Suppressor macrophage treated with lipopolysaccharide for 1 hour (primary cell): ENCODE measurements at regions not wholly inside any gene's neighbourhood (a gene's known extent, or its start where the extent isn't known, plus 50 kb on each side); places are given as distances from the start of the nearest gene placed in this dataset.

ENCODE experiments used
- DNase-seq, 3 donors: peaks; one replicate each; pipeline ENCODE4 v3.0.0-alpha.2; 2020 to 2022

DNA sequence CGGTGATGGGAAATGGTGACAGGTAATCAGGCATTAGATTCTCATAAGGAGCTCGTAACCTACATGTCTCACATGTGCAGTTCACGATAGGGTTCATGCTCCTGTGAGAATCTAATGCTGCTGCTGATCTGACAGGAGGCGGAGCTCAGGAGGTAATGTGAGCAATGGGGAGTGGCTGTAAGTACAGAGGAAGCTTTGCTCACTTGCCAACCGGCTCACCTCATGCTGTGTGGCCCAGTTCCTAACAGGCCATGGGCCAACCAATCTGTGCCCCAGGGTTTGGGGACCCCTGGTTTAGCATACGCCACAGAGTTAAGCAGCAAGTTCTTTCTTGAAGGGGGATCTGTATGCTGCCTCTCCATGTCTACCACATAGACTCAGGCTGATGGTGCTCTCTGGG, 133.1 kb downstream of the IQUB start:
- no peak for DNase-seq

DNA sequence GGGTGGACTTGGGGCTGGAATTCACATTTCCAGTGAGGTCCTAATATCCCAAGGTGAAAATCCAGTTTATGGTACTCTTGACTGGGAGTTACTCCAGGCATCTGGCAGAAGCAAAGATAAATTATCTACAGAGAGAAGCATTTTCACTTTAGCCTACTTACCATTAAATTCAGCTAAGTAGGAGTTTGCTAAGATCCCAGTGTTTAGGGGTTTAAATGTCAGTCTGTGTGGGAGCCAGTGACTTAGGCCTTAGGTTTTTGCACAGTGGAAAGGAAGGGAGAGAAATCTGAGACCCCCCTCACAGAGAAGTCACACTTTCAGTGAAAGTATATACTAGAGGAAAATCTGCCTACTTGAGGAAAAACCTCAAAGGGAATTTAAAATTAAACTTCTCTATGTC, 134.2 kb downstream of the IQUB start:
- no peak for DNase-seq

DNA sequence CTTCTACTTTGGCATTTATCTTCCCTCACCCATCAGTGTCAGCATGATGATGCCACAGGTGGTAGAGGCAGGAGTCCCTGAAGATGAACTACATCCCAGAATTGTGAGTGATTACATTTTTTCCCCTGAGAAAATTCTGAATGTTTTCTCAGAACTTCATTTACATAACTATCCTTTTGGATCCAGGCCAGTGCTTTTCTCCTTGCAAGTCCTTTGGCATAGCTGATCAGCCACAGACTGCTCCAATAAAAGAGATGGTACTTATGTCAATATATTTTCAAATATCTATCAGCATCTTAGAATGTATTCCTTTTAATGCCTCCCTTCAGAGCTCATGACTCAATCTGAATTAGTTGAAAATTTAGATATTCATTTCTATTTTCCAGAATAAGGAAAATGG, 135.5 kb downstream of the IQUB start:
- no peak for DNase-seq

DNA sequence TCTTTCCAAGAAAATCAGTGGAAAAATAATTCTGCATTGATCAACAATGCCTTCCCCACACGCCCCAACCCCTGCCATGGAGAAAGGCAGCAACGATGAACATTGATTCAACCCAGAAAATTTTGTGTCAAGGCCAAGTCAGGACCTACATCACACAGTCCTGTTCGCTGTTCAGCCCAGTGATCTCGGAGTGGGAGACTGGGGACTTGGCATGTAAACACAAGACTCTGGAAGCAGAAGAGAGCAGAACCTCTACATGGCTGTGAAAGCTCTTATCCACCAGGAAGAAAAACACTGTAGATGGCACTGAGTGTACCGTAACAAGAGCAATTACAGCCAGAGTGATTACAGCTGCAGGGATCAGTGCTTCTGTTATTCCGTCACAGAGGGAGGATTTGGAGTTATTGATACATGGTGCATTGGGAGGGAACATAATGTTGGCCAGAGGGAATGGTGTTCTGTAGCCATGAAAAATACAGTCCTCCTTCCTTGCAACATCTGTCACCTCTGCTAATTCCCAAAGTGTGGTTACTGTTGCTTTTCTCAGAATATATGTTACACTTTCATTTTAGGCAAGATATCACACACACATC, 136.6 kb downstream of the IQUB start:
- no peak for DNase-seq

DNA sequence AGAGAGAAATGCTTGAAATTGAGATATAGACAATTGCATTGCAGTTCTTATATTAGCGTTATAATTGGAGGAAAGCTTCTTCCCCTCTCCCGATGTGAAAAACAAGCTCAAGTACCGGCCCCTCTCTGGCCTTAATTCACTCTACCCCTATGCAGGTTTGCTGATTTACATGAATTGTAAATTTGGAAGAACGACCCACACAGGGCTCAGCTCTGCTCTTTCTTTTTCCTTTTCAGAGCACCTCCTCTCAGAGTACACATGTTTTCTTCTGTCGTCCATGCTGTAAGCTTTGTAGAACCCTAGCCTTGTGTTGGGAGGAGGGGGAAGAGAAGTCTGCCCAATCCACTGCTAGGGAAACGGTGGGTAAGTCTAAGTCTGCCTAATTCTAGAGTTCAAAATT, 140.8 kb downstream of the IQUB start:
- DNase-seq, result no peak

DNA sequence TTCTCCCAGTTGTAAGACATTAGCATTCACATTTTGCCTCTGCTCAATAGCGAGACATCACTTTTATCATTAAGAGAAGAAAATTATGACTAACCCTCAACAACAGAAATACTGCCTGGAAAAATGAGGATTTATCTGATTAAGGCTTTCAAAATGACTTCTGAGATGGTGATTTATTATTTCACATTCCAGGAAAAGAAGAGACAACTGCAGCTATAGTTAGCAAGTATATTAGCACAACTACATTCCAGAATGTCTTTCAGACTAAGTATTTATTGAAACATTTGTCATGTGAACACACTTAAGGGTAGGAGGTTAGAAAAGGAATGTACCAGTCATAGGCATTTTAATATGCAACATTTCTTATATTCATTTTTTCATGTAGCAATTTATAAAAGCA, 162.0 kb downstream of the IQUB start:
- DNase-seq, result no peak

DNA sequence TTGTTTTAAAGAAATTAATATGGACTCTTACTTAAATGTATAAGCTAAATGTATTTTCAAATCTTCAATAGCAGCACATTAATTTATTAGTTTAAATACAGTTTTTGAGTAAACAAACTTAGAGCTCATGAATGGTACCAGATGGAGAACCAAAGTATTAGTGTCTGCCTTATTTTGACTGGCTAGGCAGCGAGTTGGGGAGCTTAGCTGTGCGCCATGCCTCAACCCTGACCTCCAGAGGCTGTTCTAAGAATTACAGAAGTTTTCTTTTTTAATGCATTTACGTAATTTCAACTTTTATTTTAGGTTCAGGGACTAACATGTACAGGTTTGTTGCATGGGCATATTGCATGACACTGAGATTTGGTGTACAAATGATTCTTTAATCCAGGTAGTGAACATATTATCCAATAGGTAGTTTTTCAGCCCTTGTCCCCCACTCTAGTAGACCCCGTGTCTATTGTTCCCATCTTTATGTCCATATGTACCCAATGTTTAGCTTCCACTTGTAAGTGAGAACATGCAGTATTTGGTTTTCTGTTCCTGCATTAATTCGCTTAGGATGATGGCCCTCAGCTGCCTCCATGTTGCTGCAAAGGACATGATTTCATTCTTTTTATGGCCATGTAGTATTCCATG, 166.8 kb downstream of the IQUB start:
- DNase-seq, result peak; percentile 24 to 33 (median 25)

DNA sequence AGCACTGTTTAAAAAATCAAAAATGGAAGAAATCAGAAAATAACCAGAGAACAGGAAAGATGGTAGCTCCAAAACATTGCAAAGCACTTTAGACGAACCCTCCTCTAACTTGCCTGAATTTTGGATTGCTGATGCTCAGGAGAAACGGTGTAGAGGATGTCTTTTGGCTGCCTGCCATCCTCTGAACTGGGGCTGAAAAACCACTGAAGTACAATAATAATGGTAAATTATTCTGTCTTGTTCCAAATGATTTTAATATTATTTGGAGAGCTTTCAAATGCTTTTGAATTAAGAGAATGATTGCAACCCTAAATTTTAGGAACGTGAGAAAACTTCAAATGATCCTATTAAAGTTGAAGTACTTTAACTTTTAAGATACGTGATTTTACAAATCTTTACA, 167.3 kb upstream of the SLC13A1 start:
- DNase-seq, result no peak

DNA sequence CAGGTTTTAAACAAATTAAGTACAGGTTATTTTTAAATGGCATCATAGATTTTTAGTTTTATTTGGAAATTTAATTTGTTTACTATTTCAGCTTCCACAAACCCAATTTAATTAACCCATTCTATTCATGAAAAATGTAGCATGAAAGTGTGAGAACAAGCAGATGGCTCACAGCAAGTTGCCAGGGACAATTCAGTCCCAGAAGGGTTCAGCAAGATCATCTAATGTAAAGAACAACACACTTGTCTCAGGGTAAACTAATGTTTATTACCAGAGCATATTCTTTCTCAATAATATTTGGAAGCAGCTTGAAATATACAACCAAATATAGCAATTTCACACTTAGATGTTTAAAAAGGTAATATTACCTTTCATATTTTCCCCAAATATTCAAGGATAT, 166.9 kb upstream of the SLC13A1 start:
- DNase-seq, result no peak

DNA sequence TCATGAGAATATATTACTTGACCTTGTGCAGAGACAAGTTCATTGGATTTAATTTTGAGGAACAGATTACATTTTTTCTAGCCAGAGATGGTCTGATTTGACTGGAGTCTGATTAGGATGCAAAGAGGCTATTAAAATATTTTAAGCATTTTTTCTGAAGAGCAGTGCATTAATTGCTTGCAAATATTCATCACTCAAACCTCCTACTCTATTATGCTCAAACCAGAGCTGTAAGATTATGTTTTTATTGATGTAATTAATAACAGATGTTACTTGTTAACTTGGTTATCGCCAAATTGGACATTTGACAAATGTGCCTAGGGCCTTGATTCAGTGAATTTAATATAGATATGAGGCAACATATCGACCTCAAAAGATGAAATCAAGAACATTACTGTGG, 160.9 kb upstream of the SLC13A1 start:
- DNase-seq, result no peak

DNA sequence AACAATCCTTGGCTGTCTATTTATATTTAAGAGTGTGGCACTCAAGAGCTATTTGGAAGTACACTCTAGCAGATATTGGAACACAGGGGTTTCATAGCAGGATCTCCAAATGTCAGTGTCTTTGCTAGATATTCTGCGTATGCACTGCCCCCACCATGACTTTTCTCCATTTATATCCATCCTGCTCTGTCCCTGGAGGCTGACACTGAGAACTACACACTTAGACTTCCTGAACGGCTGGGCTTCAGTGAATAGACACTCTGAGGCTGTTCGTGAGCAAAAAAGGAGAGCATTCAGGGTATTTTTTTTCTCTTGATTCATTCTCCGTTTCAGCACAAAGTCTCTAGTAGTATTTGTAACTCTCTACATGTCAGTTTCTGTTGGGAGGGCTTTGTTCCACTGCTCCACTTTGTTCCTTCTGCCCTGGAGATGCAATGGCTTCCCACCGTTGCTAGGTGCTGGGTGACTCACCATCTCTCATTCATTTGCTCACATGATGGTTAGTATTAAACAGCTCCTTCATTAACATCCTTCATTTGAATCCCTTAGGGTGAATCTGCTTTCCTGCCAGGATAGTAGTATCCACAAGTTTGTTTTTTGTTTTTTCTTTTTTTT, 155.9 kb upstream of the SLC13A1 start:
- DNase-seq, result no peak

DNA sequence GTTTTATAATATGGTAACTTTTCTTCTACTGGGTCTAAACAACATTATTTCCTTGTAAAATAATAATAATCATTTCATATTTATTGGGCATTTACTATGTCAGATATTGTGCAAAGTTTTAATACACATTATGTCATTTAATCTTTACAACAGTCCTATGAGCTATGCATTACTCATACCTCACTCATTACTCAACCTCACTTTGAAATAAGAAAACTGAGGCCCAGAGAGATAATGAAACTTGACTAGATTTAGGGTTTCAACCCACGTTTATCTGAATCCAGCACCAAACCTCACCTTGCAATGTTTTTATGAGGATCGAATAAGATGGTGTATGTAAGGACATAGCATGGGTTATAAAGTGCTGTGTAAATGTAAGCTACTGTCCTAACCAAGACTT, 153.2 kb upstream of the SLC13A1 start:
- DNase-seq, result no peak

DNA sequence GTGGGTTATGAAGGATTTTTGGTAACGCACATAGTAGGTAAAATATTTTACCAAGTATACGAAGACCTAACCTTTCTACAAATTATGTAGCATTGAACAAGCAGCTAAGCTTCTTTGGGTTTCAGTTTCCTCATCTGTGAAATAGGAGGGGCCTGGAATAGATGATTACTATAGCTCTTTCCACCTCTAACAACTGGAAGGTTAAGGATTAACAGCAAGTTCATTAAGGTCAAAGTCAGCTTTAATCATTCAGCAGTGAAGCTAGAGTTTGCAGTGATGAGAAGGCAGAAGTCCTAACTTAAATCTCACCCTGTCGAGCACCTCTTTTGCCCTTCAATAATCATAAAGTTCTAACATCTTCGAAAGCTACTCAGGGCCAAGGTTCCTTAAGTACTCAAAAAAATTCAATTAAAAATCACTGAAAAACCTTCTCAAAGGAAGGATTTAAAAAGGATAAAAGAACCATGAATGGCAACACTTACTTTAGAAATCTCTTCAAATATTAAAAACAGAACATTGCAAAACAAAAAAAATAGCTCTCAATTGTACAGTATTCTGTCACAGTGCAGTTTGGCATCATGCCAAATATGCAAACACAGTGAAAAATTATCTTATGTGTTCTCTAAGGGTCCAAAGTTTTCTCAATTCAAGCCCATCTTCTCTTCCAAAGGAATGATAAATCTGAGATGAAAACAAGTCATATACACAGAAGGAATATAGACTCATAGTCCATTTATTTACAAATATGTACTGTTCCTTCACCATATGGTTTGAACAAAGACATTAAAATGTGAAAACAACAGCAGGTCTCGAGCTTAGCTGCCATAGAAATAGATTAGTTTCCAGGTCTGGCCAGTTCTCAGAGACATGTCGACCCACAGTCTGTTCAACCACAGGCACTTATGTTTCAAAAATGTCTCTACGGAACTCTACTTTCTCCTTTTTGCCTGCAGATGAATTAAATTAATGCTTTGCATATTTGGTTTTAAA, 152.0 kb upstream of the SLC13A1 start:
- DNase-seq, result peak in 1 of 3 donors; percentile 1

DNA sequence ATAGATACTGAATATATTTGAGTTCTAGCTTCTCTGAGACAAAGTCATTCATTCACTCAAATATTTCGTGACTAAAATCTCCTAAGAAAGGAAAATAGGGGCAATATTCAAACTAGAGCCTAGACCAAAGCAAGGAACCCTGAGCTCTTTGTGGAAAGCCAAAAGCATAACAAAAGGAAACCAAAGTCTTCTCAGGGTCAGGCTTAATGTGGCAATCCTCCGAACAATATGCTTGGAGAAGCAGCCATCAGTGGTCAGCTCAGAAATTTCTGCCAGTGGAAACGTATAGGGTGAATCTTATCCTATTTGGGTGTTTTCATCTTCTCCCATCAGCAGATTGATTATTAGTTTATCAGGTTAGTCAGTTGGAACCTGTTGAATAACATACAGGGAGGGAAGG, 151.3 kb upstream of the SLC13A1 start:
- DNase-seq, result no peak

DNA sequence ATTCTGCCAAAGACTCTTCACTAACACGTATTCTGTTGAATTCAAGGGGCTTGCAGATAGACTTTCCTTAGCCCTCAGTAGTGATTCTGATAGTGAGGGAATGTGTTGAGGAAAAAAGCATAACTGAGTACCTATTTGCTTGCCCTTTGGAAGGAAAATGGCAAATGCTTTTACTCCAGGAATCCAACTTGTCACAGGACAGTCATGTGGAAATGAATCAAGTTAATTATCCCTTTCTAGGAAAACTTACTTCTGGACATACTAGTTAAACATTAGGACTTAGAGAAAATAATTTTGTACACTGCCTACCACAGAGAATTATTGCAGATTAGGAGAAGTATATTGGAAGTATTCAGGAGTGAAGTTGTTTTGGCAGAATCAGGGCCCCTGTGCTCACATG, 148.9 kb upstream of the SLC13A1 start:
- no peak for DNase-seq

DNA sequence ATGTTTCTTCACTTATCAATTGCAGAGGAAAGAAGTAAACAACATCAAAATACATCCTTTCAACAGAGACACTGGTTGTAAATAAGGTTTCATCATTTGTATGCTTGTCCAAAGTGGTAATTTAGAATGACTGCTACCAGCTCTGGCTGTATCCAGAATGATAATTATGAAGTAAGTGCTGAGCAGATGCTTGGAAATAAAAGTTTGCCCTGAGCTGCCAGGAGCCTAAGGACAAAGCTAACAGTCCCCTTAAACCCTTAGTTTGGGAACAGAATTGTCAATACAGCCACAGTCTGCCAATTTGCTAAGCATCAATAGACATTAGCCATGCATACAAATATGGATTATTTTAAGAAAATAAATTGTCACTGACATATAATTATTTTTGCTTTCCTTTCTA, 147.0 kb upstream of the SLC13A1 start:
- no peak for DNase-seq

DNA sequence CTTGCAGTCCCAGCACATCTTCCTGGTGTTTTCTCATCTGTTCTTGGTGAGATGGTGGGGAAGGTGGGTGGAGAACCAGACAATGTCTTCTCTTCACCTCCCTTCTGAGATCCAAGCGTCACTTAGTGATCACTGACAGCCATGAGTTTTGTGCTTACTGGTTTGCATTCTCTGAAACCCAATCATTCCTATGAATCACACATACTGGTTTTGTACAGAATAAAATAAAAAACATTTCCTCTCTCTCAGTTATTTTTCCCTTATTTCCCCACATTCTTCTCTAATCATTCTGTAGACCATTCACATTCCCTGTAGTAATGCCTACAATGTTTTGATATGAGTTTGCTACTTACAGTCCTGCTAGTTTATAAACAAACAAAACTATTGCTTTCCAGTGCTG, 143.8 kb upstream of the SLC13A1 start:
- DNase-seq, result no peak

DNA sequence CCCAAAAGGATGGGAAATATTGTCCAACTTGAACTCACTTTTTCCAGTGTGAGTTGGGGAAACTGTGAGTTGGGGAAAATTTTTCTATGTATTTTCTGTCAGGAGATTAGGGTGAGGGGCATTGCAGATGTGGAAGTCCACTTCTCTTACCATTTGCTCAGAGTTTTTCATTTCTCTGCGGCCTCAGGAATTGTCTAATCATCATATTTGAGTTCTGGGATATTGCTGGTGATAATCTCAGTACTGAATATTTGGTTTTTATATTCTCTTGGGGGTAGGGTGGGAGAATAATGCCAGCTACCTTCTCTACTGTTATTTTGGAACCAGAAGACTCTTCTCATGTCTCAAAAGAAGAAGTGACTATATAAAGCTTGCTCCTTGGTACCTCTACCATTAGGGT, 141.3 kb upstream of the SLC13A1 start:
- DNase-seq, result no peak

DNA sequence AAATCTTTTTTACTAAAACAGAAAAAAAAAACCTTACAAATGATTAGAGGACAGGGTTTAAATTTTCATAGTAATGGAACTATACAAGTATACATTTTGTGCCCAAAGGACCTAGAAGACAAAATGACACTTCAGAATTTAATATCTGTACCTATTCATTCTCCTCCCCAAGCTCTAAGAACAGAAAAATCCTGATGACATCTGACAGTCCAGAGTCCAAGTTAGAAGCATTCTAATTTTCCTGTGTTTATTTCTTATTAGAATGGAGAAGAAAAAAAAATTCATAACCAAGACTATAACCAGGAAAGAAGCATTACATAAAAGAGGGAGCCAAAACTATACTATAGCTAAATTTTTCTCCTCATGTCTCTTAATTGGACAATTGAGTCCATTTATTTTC, 138.9 kb upstream of the SLC13A1 start:
- DNase-seq, result no peak

DNA sequence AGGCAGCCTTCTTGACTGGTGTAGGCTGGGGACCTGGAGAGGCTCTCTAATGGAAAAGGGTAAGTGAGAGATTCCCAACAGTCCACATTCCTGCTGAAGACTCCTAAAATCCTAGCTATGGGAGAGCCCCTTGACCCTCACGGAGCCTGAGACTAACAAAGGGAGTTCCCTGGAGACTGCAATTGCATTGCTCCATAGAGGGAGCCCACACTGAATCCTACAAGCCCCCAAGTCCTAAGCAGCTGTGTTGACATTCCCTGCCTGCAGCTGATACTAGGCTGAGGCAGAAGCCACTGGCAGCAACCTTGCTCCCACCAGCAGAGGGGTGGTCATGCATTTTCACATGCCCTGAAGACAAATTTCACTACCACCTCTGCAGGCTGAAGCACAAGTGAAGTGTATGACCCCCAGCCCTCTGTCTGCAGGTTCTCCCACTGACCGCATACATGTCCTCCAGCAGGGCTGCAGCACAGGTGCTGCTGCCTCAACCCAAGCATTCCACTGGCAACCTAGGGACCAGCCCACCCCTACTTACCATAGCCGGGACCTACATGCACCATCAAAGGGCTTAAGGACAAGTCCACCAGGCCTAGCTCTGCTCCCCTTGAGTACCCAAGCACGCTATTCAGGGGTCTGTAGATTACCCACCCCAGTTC, 130.3 kb upstream of the SLC13A1 start:
- DNase-seq, result no peak

DNA sequence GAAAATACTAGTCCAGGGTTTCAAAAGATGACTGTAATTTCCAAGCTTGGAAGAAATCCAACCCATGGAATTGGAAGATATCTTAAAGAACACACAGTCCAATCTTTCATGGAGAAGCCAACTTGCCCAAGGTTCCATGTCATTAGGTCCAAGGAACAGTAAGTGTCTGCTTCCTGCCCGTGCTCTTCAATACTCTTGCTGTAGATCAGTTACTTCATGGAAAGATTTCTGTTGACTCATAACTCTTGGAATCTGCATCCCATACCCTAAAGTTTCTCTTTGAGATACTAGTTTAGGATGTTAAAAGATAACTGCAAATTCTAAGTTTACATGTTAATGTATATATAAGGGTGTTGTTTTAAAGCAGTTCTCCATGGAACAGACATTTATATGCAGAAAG, 127.9 kb upstream of the SLC13A1 start:
- no peak for DNase-seq

DNA sequence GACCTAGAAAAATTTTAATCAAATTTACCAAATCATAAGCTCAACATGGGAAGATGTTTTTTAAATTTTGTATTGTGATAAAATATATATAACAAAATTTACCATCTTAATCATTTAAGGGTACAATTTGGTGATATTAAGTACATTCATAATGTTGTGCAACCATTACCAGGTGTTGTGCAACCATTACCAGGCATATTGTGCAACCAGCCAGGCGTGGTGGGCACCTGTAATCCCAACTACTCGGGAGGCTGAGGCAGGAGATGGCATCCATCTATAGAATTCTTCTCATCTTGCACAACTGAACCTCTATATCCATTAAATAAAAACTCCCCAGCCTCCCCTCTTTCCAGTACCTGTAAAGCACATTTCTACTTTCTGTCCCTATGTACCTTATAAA, 124.5 kb upstream of the SLC13A1 start:
- DNase-seq, result no peak

DNA sequence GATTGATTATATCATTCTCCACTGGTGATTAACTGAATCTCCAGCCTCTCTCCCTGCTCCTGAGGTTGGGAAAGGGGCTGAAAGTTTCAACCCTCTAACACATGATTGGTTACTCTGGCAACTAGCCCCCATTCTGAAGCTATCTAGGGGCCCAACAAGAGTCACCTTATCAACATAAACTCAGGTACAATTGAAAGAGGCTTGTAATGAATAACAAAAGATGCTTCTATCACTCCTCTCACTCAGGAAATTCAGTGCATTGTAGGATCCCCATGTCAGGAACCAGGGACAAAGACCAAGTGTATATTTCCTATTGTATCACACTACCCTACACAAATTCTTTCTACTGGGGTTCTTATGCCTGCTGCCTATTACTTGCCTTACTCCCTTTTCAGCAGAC, 123.9 kb upstream of the SLC13A1 start:
- no peak for DNase-seq
